ENCODE measurements at regions not wholly inside any gene's neighbourhood (a gene's known extent, or its start where the extent isn't known, plus 50 kb on each side); places are given as distances from the start of the nearest gene placed in this dataset.

DNA sequence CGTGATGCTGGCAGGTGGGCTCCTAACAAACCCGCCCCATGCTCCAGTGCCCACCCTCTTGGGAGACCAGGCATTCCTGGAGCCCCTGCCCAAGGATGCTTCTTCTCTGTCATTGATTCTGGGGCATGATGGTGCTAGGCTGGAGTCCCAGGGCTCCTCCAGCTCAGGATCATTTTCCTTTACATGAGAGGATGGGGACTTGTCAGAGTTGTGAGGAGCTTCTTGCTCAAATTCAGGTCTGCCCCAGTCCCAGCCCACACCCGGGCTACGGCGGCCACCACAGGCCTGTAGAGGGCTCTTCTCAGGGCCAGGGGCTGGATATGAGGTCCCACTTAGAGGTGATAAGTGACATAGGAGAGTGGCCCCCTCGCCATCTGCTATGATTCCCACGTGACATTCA lies 141.1 kb upstream of the COPS8 start:
- DNase-seq (ENCODE audit: low read depth in 1 of 2, low spot score in 1 of 2): no peak

GRCh38 chr2:236945431-236946016 lies 140.2 kb upstream of the COPS8 start:
- no peak for DNase-seq (ENCODE audit: low read depth in 1 of 2, low spot score in 1 of 2)

DNA sequence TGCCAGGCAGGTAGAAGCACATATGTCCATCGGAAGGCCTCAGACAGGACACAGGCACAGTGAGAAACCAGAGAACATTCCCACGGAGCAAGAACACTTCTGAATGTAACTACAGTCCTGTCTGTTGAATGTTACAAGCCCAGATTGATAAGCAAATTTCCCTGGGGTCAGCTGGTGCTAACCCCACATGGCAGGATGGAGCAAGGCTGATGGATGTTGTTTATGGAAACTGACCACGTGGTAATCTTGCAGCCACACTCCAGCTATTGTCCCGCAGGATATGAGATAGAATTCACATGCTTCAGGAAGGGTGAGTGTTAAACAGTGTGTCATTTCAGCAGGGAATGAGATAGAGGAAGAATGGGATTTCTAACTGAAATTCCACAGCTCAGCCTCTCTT lies 138.8 kb upstream of the COPS8 start:
- no peak for DNase-seq (ENCODE audit: low read depth in 1 of 2, low spot score in 1 of 2)

GRCh38 chr2:236947294-236947693 lies 138.4 kb upstream of the COPS8 start:
- no peak for DNase-seq (ENCODE audit: low read depth in 1 of 2, low spot score in 1 of 2)

DNA sequence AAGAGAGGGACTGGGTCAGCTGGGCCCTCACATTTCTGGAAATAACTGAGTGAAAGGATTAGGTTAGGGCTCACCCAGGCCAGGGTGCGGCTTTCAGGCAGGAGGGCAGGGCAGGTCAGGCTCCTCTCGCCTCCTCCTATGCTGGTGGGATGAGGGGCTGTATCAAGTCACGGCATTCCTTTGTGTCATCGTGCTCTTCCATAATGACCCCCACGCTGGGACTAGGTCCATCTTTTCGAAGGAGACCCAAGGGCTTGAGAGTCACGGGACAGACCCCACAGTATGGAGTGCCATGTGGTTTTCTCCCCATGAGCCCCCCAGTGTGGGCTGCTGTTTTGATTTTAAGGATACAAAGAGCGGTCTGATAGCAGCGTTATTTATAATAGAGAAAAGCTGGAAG lies 137.8 kb upstream of the COPS8 start:
- no peak for DNase-seq (ENCODE audit: low read depth in 1 of 2, low spot score in 1 of 2)

- no peak for DNase-seq (ENCODE audit: low read depth in 1 of 2, low spot score in 1 of 2)
Measured at GRCh38 chr2:236949089-236949905, 136.4 kb upstream of the COPS8 start.

GRCh38 chr2:236951830-236952475 lies 133.7 kb upstream of the COPS8 start:
- no peak for DNase-seq (ENCODE audit: low read depth in 1 of 2, low spot score in 1 of 2)

DNA sequence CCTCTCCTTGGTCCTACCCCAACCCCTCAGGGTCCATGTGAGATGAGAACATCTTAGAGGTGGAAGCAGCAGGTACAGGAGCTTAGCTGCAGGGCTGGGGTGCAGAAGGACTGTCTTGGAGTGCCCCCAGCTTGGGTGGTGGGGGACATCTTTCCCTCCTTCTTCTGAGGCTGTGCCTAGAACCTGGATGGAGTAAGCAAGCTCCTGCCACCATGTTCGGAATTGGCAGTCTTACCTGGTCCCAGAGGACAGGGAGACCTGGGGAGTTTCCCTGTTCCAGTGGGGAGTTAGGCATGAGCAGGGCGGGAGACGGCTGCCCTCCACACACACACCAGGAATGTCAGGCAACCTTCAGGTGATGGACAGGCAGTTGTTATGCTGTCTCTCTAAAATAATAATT lies 131.0 kb upstream of the COPS8 start:
- DNase-seq (ENCODE audit: low read depth in 1 of 2, low spot score in 1 of 2): no peak

- DNase-seq (ENCODE audit: low read depth in 1 of 2, low spot score in 1 of 2): no peak
Measured at GRCh38 chr2:236955521-236956030, 130.1 kb upstream of the COPS8 start.

- DNase-seq (ENCODE audit: low read depth in 1 of 2, low spot score in 1 of 2): no peak
Measured at GRCh38 chr2:236956031-236956618, 129.6 kb upstream of the COPS8 start.

DNA sequence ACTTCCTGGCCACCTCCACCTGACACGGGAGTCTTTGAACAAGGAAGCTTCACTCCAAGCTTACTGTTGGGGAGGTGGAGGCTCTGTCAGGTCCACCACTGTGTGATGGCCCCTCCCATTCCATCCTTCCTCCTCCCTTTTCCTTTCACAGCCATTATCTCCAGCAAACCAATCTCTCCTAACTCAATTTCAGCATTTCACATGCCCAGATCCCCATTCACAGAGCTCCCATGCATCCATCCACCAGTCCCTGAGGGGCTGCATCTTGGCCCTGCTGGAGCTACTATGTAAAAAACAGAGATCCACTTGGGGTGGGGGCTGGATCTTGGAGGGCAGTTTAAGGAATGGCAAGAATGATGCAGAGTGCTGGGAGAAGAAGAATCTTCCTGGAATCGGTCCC lies 129.0 kb upstream of the COPS8 start:
- no peak for DNase-seq (ENCODE audit: low read depth in 1 of 2, low spot score in 1 of 2)

- no peak for DNase-seq (ENCODE audit: low read depth in 1 of 2, low spot score in 1 of 2)
Measured at GRCh38 chr2:236959036-236959435, 126.7 kb upstream of the COPS8 start.

GRCh38 chr2:236959876-236960275 lies 125.8 kb upstream of the COPS8 start:
- no peak for DNase-seq (ENCODE audit: low read depth in 1 of 2, low spot score in 1 of 2)

GRCh38 chr2:236960531-236960930 lies 125.2 kb upstream of the COPS8 start:
- DNase-seq (ENCODE audit: low read depth in 1 of 2, low spot score in 1 of 2): no peak

- no peak for DNase-seq (ENCODE audit: low read depth in 1 of 2, low spot score in 1 of 2)
Measured at GRCh38 chr2:236962816-236963215, 122.9 kb upstream of the COPS8 start.

DNA sequence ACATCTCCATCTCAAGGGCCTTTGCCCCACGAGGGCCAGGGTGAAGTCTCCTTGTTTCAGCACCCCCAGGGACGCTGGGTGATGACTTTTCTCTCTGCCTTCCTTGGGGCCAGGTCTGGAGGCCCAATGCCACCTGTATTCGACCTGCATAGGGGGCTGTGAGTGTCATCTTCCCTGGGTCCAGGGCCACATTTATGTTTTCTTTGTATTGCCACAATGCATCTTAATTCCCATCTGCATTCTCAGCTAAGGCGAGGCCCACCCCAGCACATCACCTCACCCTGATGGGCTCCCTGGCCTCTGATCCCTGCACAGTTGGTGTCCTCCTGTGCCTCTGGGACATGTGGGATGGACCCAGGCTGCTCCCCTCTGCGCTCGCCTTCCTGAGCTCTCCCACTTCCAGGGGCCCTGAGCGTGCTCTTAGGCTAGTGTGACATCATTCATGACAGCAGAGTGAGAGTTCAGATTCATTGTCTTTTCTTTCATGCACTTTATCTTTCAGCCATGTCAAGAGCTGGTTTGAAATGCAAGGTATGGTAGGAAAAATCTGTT lies 122.0 kb upstream of the COPS8 start:
- no peak for DNase-seq (ENCODE audit: low read depth in 1 of 2, low spot score in 1 of 2)

DNA sequence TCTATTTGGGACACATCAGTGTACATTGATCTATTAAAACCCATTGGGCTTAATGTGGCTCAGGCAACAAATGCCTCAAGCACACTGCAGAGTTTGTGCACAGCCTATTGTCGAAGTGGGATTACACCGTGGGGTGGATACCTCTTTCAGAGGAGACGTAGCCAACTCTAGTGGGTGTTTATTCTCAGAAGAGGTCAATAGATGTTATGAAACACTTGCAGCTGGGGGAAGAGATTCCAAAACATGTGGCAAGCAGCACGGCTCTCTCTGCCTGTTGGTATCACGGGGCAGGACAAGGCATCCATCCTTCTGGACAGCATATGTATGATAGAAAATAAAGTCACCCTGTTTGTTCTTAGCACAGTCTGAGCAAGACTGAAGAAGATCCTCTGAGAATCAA lies 121.4 kb upstream of the COPS8 start:
- no peak for DNase-seq (ENCODE audit: low read depth in 1 of 2, low spot score in 1 of 2)

DNA sequence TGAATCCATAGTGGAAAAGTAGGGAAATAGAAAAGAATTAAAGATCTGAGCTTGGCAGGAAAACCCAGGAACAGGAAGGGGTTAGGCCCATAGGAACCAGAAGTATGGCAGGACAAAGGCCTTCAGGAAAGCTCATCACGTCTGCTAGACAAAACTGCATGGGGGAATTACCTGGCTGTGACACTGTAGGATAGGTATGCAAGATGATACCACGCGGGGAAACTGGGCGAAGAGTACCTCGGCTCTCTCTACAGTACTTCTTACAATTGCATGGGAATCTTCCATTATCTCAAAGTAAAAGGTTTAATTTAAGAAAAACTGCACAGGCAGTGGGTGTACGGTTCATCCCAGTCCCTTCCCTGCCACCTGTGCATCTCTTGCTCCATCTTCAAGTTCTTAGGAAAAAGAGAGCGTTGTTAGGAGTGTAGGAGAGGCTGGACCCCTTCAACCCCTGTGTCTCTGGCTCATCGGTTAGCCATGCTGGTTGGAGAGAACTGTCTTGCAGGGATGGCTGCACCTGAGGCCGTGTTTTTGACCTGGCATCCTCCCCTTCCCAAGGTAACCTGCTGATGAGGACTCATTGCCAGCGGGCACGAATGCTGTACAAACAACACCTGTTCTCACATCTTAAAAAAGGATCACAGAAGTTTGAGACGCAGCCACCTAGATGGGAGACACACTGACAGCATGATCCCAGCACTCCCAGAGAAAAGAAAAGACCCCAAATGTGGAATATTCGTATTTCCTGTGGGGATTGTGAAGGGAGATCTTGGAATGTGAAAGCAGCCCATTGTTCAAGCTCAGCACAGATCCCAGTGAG lies 120.5 kb upstream of the COPS8 start:
- DNase-seq (ENCODE audit: low read depth in 1 of 2, low spot score in 1 of 2): no peak

DNA sequence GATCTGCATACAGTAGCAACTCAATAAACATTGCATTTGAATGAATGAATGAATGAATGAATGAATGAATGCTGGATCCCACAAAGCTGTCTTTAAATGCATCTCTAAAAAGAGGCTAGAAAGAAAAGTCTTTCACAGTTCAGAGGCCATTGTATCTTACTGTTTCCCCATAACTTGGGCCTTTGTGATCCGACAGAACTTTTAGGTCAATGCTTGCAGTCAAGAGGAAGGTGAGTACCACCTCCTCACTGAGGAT lies 119.9 kb upstream of the COPS8 start:
- DNase-seq (ENCODE audit: low read depth in 1 of 2, low spot score in 1 of 2): no peak

GRCh38 chr2:236967499-236967783 lies 118.2 kb upstream of the COPS8 start:
- no peak for DNase-seq (ENCODE audit: low read depth in 1 of 2, low spot score in 1 of 2)

Measured in stimulated activated CD4-positive, alpha-beta T cell treated with anti-CD3 and anti-CD28 coated beads, Interleukin-15, amount 100 ng/mL, for 1 hour (primary cell).